ENCODE measurements at regions not wholly inside any gene's neighbourhood (a gene's known extent, or its start where the extent isn't known, plus 50 kb on each side); places are given as distances from the start of the nearest gene placed in this dataset.
"Not testable (repeated sequence)": the region's sequence is repeated elsewhere in the genome, so short reads cannot be mapped to it uniquely, and the experiment has no call there.

- Histone ChIP-seq H3K27ac (no peak overlapping the region), H3K4me1 (no peaks in the 10 kb centered on the region), H3K27me3 (no peaks in the 10 kb centered on the region), H3K9me3 (no peaks in the 10 kb centered on the region), H3K36me3 (no peaks in the 10 kb centered on the region), H3K4me3 (replicated peaks in 1 of 3) (no peak overlapping the region)
- TF ChIP-seq POLR2A (IDR thresholded peaks at IDR 0.05): no peak
- TF ChIP-seq, protein P1, sequence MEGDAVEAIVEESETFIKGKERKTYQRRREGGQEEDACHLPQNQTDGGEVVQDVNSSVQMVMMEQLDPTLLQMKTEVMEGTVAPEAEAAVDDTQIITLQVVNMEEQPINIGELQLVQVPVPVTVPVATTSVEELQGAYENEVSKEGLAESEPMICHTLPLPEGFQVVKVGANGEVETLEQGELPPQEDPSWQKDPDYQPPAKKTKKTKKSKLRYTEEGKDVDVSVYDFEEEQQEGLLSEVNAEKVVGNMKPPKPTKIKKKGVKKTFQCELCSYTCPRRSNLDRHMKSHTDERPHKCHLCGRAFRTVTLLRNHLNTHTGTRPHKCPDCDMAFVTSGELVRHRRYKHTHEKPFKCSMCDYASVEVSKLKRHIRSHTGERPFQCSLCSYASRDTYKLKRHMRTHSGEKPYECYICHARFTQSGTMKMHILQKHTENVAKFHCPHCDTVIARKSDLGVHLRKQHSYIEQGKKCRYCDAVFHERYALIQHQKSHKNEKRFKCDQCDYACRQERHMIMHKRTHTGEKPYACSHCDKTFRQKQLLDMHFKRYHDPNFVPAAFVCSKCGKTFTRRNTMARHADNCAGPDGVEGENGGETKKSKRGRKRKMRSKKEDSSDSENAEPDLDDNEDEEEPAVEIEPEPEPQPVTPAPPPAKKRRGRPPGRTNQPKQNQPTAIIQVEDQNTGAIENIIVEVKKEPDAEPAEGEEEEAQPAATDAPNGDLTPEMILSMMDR (IDR thresholded peaks at IDR 0.05): no peak
- DNase-seq: no peak
- intact Hi-C loops (cut with DNase I): no loop called here
- WGBS, 2 donors: 83 to 100% methylated on average over 3 to 7 of the region's 9 CpGs
Measured at GRCh38 chr9:94479757-94480156, 75.1 kb upstream of the PCAT7 start.

DNA sequence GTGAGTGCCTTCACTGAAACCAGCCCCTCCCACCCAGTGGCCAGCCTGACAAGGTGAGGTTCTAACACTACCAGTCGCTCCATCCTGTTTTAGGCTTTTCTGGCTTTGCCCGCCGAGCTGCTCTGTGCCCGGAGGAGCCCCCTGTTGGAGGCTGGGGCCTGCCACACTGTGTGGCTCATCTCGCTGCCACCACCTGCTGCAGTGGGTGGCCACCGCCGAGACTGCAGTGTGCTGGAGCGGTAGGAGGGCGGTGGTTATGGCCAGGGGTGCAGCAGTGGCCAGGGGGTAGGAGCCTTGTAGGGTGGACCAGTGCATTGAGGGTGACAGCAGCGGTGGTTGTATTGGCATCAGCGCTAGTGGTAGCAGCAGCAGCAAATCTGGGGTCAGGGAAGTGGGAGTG is 74.7 kb upstream of the PCAT7 start:
- H3K27me3 ChIP-seq: no peaks in the 10 kb centered on the region
- WGBS, 2 donors: 87 to 94% methylated on average over 8 to 11 of the region's 11 CpGs
- no peak for DNase-seq
- TF ChIP-seq POLR2A (IDR thresholded peaks at IDR 0.05): no peak
- TF ChIP-seq, protein P1 (IDR thresholded peaks at IDR 0.05): no peak
- H3K36me3 ChIP-seq: no peaks in the 10 kb centered on the region
- intact Hi-C loops (cut with DNase I): no loop called here
- no peaks in the 10 kb centered on the region for H3K9me3 ChIP-seq
- H3K4me1 ChIP-seq: no peaks in the 10 kb centered on the region
- no peak overlapping the region for H3K27ac ChIP-seq
- H3K4me3 ChIP-seq (replicated peaks in 1 of 3): no peak overlapping the region

GRCh38 chr9:94482110-94482509 is 72.8 kb upstream of the PCAT7 start:
- TF ChIP-seq POLR2A (IDR thresholded peaks at IDR 0.05): no peak
- TF ChIP-seq, protein P1 (IDR thresholded peaks at IDR 0.05): no peak
- no peaks in the 10 kb centered on the region for H3K9me3 ChIP-seq
- no peak for DNase-seq
- H3K4me3 ChIP-seq (replicated peaks in 1 of 3): no peak overlapping the region
- intact Hi-C loops (cut with DNase I): no loop called here
- 84 to 88% methylated on average over 4 of the region's 4 CpGs for WGBS, 2 donors
- no peaks in the 10 kb centered on the region for H3K36me3 ChIP-seq
- no peaks in the 10 kb centered on the region for H3K4me1 ChIP-seq
- no peaks in the 10 kb centered on the region for H3K27me3 ChIP-seq
- no peak overlapping the region for H3K27ac ChIP-seq

DNA sequence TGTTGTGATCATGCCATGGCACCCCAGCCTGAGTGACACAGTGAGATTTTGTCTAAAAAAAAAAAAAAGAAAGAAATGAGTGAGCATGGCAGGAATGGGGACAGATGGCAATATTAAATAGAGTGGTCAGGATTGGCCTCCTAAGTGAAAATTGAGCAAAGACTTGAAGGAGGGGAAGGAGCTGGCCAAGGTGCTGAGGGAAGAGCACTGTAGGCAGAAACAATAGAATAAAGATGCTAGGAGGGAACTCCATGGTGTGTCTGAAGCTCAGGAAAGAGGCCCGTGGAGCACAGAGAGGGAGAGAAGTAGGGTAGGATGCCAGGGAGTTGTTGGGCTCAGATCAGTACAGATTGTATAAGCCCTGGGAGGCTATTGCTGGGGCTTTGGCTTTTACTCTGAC is 64.4 kb upstream of the PCAT7 start:
- no peaks in the 10 kb centered on the region for H3K27me3 ChIP-seq
- H3K9me3 ChIP-seq: no peaks in the 10 kb centered on the region
- no peak overlapping the region for H3K27ac ChIP-seq
- 42 to 48% methylated on average over 1 of the region's 1 CpG for WGBS, 2 donors
- intact Hi-C loops (cut with DNase I): no loop called here
- no peaks in the 10 kb centered on the region for H3K36me3 ChIP-seq
- DNase-seq: no peak
- no peak overlapping the region for H3K4me3 ChIP-seq (replicated peaks in 1 of 3)
- no peaks in the 10 kb centered on the region for H3K4me1 ChIP-seq
- no peak for TF ChIP-seq POLR2A (IDR thresholded peaks at IDR 0.05)
- TF ChIP-seq, protein P1 (IDR thresholded peaks at IDR 0.05): no peak

- H3K36me3 ChIP-seq; H3K27me3 ChIP-seq; H3K9me3 ChIP-seq; H3K4me1 ChIP-seq; intact Hi-C loops (cut with DNase I); DNase-seq; H3K27ac ChIP-seq; H3K4me3 ChIP-seq (replicated peaks in 1 of 3): not testable (repeated sequence)
- WGBS, 2 donors: 75 to 79% methylated on average over 6 of the region's 6 CpGs
Measured at GRCh38 chr9:94492125-94492524, 62.8 kb upstream of the PCAT7 start.
